HepG2 (cell line): ENCODE measurements at regions not wholly inside any gene's neighbourhood (a gene's known extent, or its start where the extent isn't known, plus 50 kb on each side); places are given as distances from the start of the nearest gene placed in this dataset.

Source experiments
- ATAC-seq: fragments of 200-7000 bp; cut with Tn5 transposase; 3 replicates; pipeline ENCODE4 v1.9.1; 2020; ENCODE audit warnings: mild to moderate bottlenecking, moderate library complexity
- BruUV-seq: library from RNA; stranded (reverse); fragments of 400-500 nt; replicated peaks from 2 replicates; lab custom pipeline; 2021; lab: Mats Ljungman, UMichigan
- CTCF ChIA-PET: fragments of 300-600 bp; formaldehyde crosslinking; extraction: SDS; loops from one replicate; lab custom pipeline; 2021; ENCODE audit warnings: low total read pairs, inconsistent platforms, low intra/inter-chr PET ratio; lab: Yijun Ruan, JAX
- POLR2A ChIA-PET: fragments of 350-600 bp; sonication (Branson Sonifier 250); formaldehyde crosslinking; loops from one replicate; lab custom pipeline; 2020; ENCODE audit warnings: antibody characterized with exemption, inconsistent platforms; lab: Yijun Ruan, JAX
- DNase-seq: peaks from one replicate; pipeline ENCODE4 v3.0.0-alpha.2; 2015; ENCODE audit warnings: low spot score
- FAIRE-seq: peaks from 3 replicates; lab custom pipeline; 2011; peaks lifted over from hg19 to GRCh38; lab: Jason Lieb, UNC
- H2AFZ ChIP-seq: one replicate; pipeline ENCODE4 v1.6.1; 2011; ENCODE audit warnings: low read length, inconsistent platforms
- H3K27ac ChIP-seq: fragments of 300-600 bp; 3 replicates; pipeline ENCODE4 v1.8.0; 2011; ENCODE audit warnings: mixed run types, mild to moderate bottlenecking, mixed read lengths, low read length, inconsistent platforms; ENCODE audit not compliant: insufficient read depth; ENCODE audit errors: extremely low read length
- H3K27me3 ChIP-seq, 2 experiments: fragments of 200-600 bp in 1 of 2; 2 replicates in 1 of 2; 3 replicates in 1 of 2; pipeline versions ENCODE4 v1.6.0 to v1.8.0; 2011; ENCODE audit warnings: low read length in 2 of 2, mild to moderate bottlenecking in 2 of 2, moderate library complexity in 2 of 2, inconsistent platforms in 1 of 2; ENCODE audit not compliant: insufficient read depth in 2 of 2, control insufficient read depth in 1 of 2
- H3K36me3 ChIP-seq, 2 experiments: fragments of 200-600 bp in 1 of 2; replicated peaks in 1 of 2; 2 replicates in 1 of 2; 3 replicates in 1 of 2; pipeline versions ENCODE4 v1.5.1 to v1.8.0; 2011; ENCODE audit warnings: low read length in 2 of 2, inconsistent platforms in 1 of 2; ENCODE audit not compliant: insufficient read depth in 2 of 2, control insufficient read depth in 1 of 2
- H3K4me1 ChIP-seq: 2 replicates; pipeline ENCODE4 v1.5.1; 2012; ENCODE audit warnings: low read length, inconsistent platforms; ENCODE audit not compliant: insufficient read depth
- H3K4me2 ChIP-seq: 2 replicates; pipeline ENCODE4 v1.6.0; 2011; ENCODE audit warnings: low read depth, low read length, inconsistent platforms
- H3K4me3 ChIP-seq, 3 experiments: fragments of 200-600 bp in 1 of 3; sonication (generic), shearing (Covaris generic) in 1 of 3; replicated peaks in 1 of 3; 2 replicates each; pipeline ENCODE4 v1.5.1; 2011 to 2016; ENCODE audit warnings: low read length in 3 of 3, inconsistent platforms in 2 of 3, low read depth in 2 of 3, mild to moderate bottlenecking in 2 of 3, control low read depth in 1 of 3, mixed read lengths in 1 of 3; ENCODE audit not compliant: insufficient read depth in 1 of 3
- H3K79me2 ChIP-seq: one replicate; pipeline ENCODE4 v1.6.1; 2011; ENCODE audit warnings: low read length, inconsistent platforms; ENCODE audit not compliant: insufficient read depth
- H3K9ac ChIP-seq: 2 replicates; pipeline ENCODE4 v1.6.0; 2011; ENCODE audit warnings: mild to moderate bottlenecking, low read depth, low read length, inconsistent platforms; ENCODE audit not compliant: insufficient read depth
- H3K9me3 ChIP-seq: 2 replicates; pipeline ENCODE4 v1.5.1; 2012; ENCODE audit warnings: mild to moderate bottlenecking, low read length
- H4K20me1 ChIP-seq: 2 replicates; pipeline ENCODE4 v1.6.0; 2011; ENCODE audit warnings: inconsistent platforms, mild to moderate bottlenecking, low read length, moderate library complexity; ENCODE audit not compliant: insufficient read depth
- DDIT3 ChIP-seq: sonication (generic); formaldehyde crosslinking; IDR thresholded peaks from 2 replicates; pipeline ENCODE4 v1.4.0; 2020; ENCODE audit warnings: mild to moderate bottlenecking, missing genetic modification reagents
- GLMP ChIP-seq: sonication (generic); formaldehyde crosslinking; IDR thresholded peaks from 2 replicates; pipeline ENCODE4 v1.9.0; 2021; ENCODE audit warnings: missing genetic modification reagents, mild to moderate bottlenecking, borderline replicate concordance
- NR1H2 ChIP-seq: sonication (generic); formaldehyde crosslinking; IDR thresholded peaks from 2 replicates; pipeline ENCODE4 v1.8.1; 2022; ENCODE audit warnings: low read depth, missing genetic modification reagents, borderline replicate concordance
- PHB2 ChIP-seq: fragments of 450-650 bp; IDR thresholded peaks from 2 replicates; pipeline ENCODE4 v1.6.1; 2018; ENCODE audit not compliant: partially characterized antibody
- RARA ChIP-seq: IDR thresholded peaks from 2 replicates; pipeline ENCODE4 v1.6.1; 2016; ENCODE audit warnings: missing genetic modification reagents, missing compliant biosample characterization
- SOX5 ChIP-seq: IDR thresholded peaks from 2 replicates; pipeline ENCODE4 v1.6.1; 2016; ENCODE audit warnings: borderline replicate concordance
- ZNF281 ChIP-seq: sonication (generic); formaldehyde crosslinking; IDR thresholded peaks from 2 replicates; pipeline ENCODE4 v1.4.0; 2020; ENCODE audit warnings: missing genetic modification reagents, borderline replicate concordance
- ZNF33A ChIP-seq: sonication (generic); formaldehyde crosslinking; IDR thresholded peaks from 2 replicates; pipeline ENCODE4 v1.5.1; 2020; ENCODE audit warnings: missing genetic modification reagents, mild to moderate bottlenecking, moderate library complexity, borderline replicate concordance
- ZNF460 ChIP-seq: sonication (generic); formaldehyde crosslinking; IDR thresholded peaks from 2 replicates; pipeline ENCODE4 v1.5.1; 2020; ENCODE audit warnings: missing genetic modification reagents, mild to moderate bottlenecking, borderline replicate concordance
- ZNF703 ChIP-seq: sonication (generic); formaldehyde crosslinking; IDR thresholded peaks from 2 replicates; pipeline ENCODE4 v1.5.1; 2020; ENCODE audit warnings: missing genetic modification reagents, mild to moderate bottlenecking, moderate library complexity, borderline replicate concordance
- ZNF790 ChIP-seq: sonication (generic); formaldehyde crosslinking; IDR thresholded peaks from 2 replicates; pipeline ENCODE4 v1.8.0; 2022; ENCODE audit warnings: missing genetic modification reagents, mild to moderate bottlenecking, borderline replicate concordance
- ZXDC ChIP-seq: sonication (generic); formaldehyde crosslinking; IDR thresholded peaks from 2 replicates; pipeline ENCODE4 v1.5.0; 2020; ENCODE audit warnings: mild to moderate bottlenecking, missing genetic modification reagents
- WGBS: methylation state at CpG from one replicate; pipeline ENCODE4 v1.1.6; 2017; ENCODE audit warnings: low lambda C conversion rate; 5-methylcytosine and 5-hydroxymethylcytosine counted together
- in situ Hi-C: cut with HindIII; loops from 2 replicates; pipeline ENCODE4 v1.10.0; 2017; ENCODE audit warnings: low pct_unique_long_range_greater_than_20kb; ENCODE audit not compliant: extremely low pct_ligation_motif_present
- intact Hi-C: fragments of 100-400 bp; cut with micrococcal nuclease; formaldehyde crosslinking; loops from one replicate; pipeline ENCODE4 v1.10.0; 2022; ENCODE audit not compliant: unreplicated experiment

GRCh38 chr3:106734712-106735111 lies 642.5 kb upstream of the CCDC54 start:
- in situ Hi-C loops (no loop called here), intact Hi-C loops (no loop called here)
- Histone ChIP-seq H3K27me3 (no peaks in the 10 kb centered on the region), H3K9me3 (no peaks in the 10 kb centered on the region), H3K4me1 (no peaks in the 10 kb centered on the region), H4K20me1 (no peaks in the 10 kb centered on the region), H3K4me3 (no peak overlapping the region), H3K79me2 (no peaks in the 10 kb centered on the region), H3K36me3 (no peaks in the 10 kb centered on the region), H3K9ac (no peak overlapping the region), H2AFZ (no peak overlapping the region), H3K4me2 (no peak overlapping the region), H3K27ac (no peak overlapping the region)
- ChIA-PET POLR2A (no interaction called here), CTCF (no interaction called here)
- DNase-seq = no peak
- no TSS peak for BruUV-seq
- TF ChIP-seq SOX5 (no peak), ZNF790 (CRISPR knock-in tag) (no peak), ZNF33A (CRISPR knock-in tag) (no peak), NR1H2 (CRISPR knock-in tag) (no peak), ZNF460 (CRISPR knock-in tag) (no peak), PHB2 (no peak), RARA (CRISPR knock-in tag) (no peak), ZNF281 (CRISPR knock-in tag) (no peak), ZXDC (CRISPR knock-in tag) (no peak), DDIT3 (CRISPR knock-in tag) (no peak), GLMP (no peak), ZNF703 (CRISPR knock-in tag) (no peak)
- no peak for ATAC-seq
- no peak for FAIRE-seq
- WGBS = 2% methylated on average over 1 of the region's 1 CpG
